ENCODE measurements at regions not wholly inside any gene's neighbourhood (a gene's known extent, or its start where the extent isn't known, plus 50 kb on each side); places are given as distances from the start of the nearest gene placed in this dataset.
"Not testable (repeated sequence)": the region's sequence is repeated elsewhere in the genome, so short reads cannot be mapped to it uniquely, and the experiment has no call there.

DNA sequence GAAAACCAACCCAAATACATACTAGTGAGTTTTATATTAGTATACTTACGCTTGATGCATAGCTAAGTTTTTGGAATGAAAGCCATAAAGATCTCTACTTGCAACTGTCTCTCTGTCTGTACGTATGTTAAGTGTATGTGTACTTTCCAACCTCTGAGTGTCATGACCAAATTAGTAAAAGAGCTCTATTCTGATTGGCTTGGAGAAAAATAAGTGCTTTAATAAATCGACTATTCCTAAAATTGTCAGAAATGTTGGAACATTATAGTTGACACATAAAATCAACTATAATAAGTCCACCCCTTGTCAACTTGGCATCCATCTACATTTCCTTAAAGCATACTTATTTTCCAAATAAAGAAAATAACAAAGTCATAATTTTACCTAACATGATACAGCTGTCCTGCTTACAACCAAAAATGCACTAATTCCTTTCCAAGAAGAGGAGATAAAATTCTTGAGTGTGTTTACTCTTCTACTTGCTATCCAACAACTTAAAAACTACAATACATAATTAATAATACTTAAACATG is 507.4 kb upstream of the ATP2B1 start:
- DNase-seq (ENCODE audit: low read depth in 3 of 3): no peak

- no peak for DNase-seq (ENCODE audit: low read depth in 3 of 3)
Observed at GRCh38 chr12:90211017-90211416, 502.4 kb upstream of the ATP2B1 start.

DNA sequence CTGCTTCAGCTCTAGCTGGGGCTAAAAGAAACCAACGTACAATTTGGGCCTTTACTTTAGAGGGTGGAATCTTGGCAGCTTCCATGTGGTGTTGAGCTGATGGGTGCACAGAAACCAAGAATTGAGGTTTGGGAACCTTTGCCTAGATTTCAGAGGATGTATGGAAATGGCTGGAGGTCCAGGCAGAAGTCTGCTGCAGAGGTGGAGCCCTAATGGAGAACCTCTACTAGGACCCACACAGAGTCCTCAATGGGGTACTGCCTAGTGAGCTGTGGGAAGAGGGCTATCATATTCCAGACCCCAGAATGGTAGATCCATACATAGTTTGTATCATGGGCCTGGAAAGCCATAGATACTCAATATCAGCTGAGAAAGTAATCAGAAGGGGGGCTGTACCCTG is 500.4 kb upstream of the ATP2B1 start:
- DNase-seq (ENCODE audit: low read depth in 3 of 3): no peak

DNA sequence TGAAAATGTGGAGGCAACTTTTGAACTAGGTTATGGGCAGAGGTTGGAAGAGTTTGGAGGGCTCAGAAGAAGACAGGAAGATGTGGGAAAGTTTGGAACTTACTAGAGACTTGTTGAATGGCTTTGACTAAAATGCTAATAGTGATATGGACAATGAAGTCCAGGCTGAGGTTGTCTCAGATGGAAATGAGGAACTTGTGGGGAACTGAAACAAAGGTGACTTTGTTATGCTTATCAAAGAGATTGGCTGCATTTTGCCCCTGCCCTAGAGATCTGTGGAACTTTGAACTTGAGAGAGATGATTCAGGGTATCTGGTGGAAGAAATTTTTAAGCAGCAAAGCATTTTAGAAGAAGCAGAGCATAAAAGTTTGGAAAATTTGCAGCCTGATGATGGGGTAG is 499.7 kb upstream of the ATP2B1 start:
- not testable (repeated sequence) for DNase-seq (ENCODE audit: low read depth in 3 of 3)

- no peak for DNase-seq (ENCODE audit: low read depth in 3 of 3)
Observed at GRCh38 chr12:90207799-90208198, 499.2 kb upstream of the ATP2B1 start.

DNA sequence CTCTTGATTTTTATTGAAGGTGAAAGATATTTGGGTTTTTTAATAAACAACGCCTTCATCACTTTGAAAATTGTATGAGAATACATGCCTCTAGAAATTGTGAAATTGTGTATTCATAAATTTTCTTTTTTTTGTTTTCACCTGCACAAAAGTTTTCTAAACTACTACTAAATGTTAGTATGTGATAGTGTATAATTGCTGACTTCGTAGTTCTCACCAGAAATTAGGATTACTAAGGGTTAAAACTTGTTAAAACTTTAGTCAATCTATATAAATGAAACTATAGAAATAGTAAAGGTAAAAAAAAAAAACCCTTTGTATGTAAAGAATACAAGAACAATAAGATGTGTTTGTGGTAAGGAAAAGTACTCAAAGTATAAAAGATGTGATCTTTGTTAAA is 496.5 kb upstream of the ATP2B1 start:
- DNase-seq (ENCODE audit: low read depth in 3 of 3): no peak

GRCh38 chr12:90203556-90203955 is 494.9 kb upstream of the ATP2B1 start:
- DNase-seq (ENCODE audit: low read depth in 3 of 3): no peak

- no peak for DNase-seq (ENCODE audit: low read depth in 3 of 3)
Observed at GRCh38 chr12:90199006-90199405, 490.4 kb upstream of the ATP2B1 start.

DNA sequence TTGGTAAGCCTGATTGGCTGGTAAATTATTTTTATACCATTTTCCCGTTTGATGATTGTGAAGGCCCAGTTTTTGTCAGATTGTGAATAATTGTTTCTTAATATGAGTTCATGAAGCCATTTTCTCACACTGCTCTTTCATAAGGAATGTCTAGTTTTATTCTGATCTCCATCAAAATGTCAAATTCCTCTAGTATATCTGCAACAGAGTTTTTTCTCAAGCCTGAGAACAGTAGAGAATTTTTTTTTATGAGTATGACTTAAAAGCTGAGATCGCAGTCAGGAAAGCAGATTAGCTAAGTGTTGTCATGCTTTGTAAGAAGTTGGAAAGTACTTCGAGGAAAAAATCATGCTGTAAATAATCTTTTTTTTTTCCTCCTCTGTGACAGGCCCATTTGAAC is 484.9 kb upstream of the ATP2B1 start:
- DNase-seq (ENCODE audit: low read depth in 3 of 3): no peak

DNA sequence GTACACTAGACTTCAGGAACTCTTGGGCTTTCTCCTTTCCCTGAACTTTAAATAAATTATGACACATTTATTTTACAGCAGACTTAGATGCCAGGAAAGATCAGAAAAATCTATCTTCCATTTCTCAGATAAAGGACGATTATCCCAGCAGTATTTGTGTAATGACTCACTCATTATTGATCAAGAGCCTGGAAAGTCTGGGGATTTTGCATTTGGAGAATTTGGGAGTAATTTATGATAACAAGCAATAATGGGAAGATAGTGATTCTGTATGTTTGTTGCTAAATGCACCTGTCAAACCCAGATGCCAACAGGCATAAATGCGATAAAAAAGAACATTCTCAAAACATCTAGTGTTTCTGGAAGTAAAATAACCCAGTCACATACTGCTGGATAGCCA is 480.2 kb upstream of the ATP2B1 start:
- DNase-seq (ENCODE audit: low read depth in 3 of 3): no peak

DNA sequence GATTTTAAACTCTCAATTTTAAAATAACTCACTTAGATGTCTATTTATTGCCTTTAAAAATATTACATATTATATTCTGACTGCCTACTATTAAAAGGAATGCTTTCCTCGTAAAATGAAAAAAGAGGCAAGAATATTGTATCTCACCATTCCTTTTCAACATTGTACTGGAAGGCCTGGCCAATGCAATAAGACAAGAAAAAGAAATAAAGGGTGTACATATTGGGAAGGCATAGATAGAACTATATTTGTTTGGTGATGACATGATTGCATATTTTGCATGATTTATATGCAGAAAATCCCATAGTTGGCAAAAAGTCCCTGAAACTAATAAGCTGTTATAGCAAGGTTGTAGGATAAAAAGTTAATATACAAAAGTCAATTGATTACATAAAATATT is 474.6 kb upstream of the ATP2B1 start:
- DNase-seq (ENCODE audit: low read depth in 3 of 3): no peak

GRCh38 chr12:90181216-90181615 is 472.6 kb upstream of the ATP2B1 start:
- no peak for DNase-seq (ENCODE audit: low read depth in 3 of 3)

DNA sequence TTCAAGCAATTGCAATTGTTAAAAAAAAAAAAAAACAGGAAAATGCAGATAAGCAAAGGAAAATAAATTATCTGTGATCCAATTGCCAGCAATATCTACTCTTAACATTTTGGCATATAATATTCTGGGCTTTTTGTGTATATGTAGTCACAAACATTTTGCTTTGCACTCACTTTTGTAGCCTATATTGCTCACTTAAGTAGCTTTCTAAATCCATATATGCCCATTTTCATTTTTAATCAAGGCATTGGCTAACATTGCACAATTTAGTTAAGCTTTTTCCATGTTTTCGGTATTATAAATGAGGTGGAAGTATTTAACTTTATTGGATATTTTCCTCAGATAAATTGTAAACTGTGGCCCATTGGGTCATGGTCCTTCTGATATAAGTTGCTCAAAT is 466.3 kb upstream of the ATP2B1 start:
- DNase-seq (ENCODE audit: low read depth in 3 of 3): no peak

- no peak for DNase-seq (ENCODE audit: low read depth in 3 of 3)
Observed at GRCh38 chr12:90174198-90174510, 465.5 kb upstream of the ATP2B1 start.

DNA sequence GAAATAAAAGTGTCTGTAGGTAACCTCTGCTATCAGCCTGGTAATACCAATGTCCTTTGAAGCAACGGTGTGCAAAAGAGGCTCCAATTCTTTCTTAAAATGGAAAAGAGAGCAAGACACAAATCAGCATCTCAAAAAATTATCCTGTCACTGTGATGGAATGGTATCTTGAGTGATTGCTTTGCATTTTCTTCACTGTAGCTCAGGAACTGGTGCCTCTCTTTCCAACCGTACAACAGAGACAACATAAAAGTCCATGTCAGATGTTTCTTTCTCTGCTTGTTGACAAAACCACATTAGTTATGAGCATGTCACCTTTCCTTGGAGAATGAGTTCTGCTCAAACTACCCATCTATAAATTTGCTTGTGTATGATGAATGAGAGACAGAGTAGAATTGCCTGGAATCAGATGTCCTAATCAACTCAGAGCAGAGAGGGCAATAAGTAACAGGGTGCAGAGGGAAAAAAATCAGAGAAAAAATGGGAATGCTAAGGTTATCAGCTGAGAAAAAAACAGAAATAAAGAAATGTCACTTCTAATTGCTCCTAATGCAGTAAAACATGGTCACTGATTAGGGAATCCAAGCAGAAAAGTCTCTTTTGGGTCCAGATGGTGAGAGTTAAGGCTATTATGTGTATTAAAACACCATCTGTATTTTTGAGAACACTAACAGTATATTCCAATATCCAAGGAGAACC is 465.0 kb upstream of the ATP2B1 start:
- no peak for DNase-seq (ENCODE audit: low read depth in 3 of 3)

GRCh38 chr12:90172524-90172923 is 463.9 kb upstream of the ATP2B1 start:
- DNase-seq (ENCODE audit: low read depth in 3 of 3): no peak

DNA sequence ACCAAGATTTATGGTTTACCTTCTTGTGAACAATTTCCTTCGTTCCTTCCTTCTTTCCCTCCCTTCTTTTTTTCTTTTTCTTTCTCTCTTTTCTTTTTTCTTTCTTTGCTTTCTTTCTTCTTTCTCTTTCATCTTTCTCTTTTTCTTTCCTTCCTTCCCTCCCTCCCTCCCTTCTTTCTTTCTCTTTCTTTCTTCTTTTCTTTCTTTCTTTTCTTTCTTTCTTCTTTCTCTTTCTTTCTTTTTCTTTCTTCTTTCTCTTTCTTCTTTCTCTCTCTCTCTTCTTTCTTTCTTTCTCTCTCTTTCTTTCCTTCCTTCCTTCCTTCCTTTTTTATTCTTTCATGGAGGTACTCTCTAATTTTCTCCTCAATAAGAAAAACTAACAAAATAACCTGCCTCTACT is 462.1 kb upstream of the ATP2B1 start:
- no peak for DNase-seq (ENCODE audit: low read depth in 3 of 3)

DNA sequence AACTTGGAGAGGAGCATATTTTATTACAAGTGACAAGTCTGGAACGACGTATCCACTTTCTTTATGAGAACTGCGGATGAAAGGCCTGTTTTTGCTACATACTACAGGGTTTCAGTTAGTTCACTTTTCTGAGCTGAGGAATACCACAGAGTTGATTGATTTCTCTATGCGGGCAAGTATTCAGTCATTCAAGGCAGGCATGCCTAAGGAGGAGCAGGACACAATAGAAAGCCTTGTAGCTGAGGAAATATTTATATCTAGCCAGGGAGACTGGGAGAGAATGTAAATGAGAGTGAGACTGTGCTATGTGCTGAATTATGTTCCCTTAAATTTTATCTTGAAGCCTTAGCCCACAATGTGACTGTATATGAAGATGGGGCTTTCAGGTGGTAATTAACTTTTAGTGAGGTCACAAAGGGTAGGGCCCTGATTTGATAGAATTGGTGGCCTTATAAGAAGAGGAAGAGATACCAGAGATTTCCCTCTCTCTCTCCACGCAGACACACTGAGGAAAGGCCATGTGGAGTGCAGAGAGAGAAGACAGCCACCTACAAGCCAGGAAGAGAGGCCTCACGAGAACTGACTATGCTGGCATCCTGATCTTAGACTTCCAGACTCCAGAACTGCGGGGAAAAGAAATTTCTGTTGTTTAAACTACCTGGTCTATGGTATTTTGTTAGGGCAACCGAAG is 459.0 kb upstream of the ATP2B1 start:
- no peak for DNase-seq (ENCODE audit: low read depth in 3 of 3)

DNA sequence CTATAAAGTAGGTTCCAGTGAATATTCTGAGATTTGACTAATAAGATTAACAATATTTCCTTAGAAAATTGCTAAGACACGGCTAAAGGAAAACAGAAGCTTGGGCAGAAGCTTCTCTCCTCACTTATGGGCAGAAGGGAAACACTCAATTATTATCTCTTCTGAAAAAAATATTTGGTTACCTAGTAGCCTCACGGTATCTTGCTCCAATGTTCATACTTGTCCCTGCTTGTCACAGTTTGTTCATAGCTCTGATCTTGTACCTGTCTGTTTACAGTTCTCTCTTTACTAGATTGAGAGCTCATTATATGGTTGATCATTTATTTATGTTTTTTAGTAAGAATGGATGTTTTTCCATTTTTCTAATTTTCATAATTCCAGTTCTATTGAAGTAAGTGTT is 458.0 kb upstream of the ATP2B1 start:
- DNase-seq (ENCODE audit: low read depth in 3 of 3): no peak

- no peak for DNase-seq (ENCODE audit: low read depth in 3 of 3)
Observed at GRCh38 chr12:90166012-90166411, 457.4 kb upstream of the ATP2B1 start.

- no peak for DNase-seq (ENCODE audit: low read depth in 3 of 3)
Observed at GRCh38 chr12:90163975-90164374, 455.3 kb upstream of the ATP2B1 start.

DNA sequence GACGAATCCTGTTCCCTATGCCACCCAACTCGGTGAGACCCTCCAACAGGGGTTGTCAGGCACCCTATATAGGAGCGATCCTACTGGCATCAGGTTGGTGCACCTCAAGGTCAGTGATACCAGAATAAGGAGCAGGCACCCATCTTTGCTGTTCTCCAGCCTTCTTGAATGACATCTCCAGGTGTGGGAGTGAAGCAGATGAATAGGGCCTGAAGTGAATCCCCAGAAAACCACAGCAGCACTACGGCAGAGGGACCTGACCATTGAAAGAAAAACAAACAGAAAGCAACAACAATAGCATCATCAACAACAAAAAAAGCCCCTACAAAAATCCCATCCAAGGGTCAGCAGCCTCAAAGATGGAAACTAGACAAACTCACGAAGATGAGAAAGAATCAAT is 445.2 kb upstream of the ATP2B1 start:
- no peak for DNase-seq (ENCODE audit: low read depth in 3 of 3)

DNA sequence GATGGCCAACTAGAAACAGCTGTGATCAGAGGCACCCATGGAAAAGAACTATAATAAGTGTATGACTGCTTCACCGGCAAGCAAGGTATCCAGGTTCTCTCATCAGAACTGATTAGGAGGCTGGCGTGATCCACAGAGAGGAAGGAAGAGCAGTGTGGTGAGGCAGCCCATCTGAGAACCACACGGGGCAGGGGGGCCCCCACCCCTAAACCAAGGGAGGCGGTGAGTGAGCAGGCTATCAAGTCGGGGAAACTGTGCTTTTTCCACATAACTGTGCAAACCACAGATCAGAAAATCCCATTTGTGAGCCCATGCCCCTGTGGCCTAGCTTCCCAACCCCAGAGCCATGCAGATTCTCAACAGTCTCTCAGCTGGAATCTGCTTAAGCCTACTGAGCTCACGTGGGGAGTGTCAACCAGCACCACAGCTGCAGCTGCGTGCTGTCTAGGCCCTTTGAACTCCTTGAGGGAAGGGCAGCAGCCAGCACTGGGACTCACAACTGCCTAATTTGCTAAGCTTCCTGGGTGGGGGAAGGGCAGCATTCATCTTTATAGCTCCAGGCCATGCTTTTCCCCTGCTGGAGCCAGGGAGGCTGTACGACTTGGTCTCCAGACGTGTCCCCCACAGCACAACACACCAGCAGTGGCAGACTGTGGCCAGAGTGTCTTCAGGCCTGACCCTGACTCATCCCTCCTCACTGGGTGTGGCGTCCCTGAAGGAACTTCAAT is 444.4 kb upstream of the ATP2B1 start:
- no peak for DNase-seq (ENCODE audit: low read depth in 3 of 3)
